ENCODE measurements at regions not wholly inside any gene's neighbourhood (a gene's known extent, or its start where the extent isn't known, plus 50 kb on each side); places are given as distances from the start of the nearest gene placed in this dataset.

DNA sequence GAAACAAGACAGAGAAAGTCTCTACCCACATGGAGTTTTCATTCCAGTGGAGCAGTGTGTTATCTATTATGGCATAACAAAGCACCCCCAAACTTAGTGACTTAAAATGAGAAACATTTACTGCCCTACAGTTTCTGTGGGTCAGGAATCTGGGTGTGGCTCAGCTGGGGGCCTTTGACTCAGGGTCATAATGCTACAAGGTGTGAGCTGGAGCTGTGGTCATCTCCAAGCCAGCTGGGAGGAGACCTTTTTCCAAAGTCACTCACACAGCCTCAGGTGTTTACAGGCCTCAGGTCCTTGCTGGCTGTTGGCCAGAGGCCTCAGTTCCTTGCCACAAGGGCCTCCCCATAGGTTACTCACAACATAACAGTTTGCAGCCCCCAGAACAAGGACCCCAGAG lies 169.2 kb downstream of the ETAA1 start:
- H3K4me1 Mint-ChIP-seq, result no peaks in the 10 kb centered on the region
- H3K27me3 Mint-ChIP-seq (ENCODE audit: low read depth), result no peaks in the 10 kb centered on the region
- H3K4me3 Mint-ChIP-seq, result no peak overlapping the region
- POLR2A ChIA-PET, result no interaction called here
- DNase-seq (ENCODE audit: low spot score), result no peak
- TF ChIP-seq PRDM15 (CRISPR knock-in tag; IDR thresholded peaks at IDR 0.05), result no peak
- no peak for TF ChIP-seq ZNF121 (CRISPR knock-in tag; IDR thresholded peaks at IDR 0.05)
- TF ChIP-seq OVOL2 (CRISPR knock-in tag; IDR thresholded peaks at IDR 0.05; ENCODE audit: borderline replicate concordance), result no peak
- TF ChIP-seq, protein P1, sequence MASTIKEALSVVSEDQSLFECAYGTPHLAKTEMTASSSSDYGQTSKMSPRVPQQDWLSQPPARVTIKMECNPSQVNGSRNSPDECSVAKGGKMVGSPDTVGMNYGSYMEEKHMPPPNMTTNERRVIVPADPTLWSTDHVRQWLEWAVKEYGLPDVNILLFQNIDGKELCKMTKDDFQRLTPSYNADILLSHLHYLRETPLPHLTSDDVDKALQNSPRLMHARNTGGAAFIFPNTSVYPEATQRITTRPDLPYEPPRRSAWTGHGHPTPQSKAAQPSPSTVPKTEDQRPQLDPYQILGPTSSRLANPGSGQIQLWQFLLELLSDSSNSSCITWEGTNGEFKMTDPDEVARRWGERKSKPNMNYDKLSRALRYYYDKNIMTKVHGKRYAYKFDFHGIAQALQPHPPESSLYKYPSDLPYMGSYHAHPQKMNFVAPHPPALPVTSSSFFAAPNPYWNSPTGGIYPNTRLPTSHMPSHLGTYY (CRISPR knock-in tag; IDR thresholded peaks at IDR 0.05), result no peak
- TF ChIP-seq CTCF (IDR thresholded peaks at IDR 0.05), result no peak
- no peak for TF ChIP-seq ZNF671 (CRISPR knock-in tag; IDR thresholded peaks at IDR 0.05)
- no peak for TF ChIP-seq ZNF138 (CRISPR knock-in tag; conservative IDR thresholded peaks at IDR 0.05)
- TF ChIP-seq, protein P2, sequence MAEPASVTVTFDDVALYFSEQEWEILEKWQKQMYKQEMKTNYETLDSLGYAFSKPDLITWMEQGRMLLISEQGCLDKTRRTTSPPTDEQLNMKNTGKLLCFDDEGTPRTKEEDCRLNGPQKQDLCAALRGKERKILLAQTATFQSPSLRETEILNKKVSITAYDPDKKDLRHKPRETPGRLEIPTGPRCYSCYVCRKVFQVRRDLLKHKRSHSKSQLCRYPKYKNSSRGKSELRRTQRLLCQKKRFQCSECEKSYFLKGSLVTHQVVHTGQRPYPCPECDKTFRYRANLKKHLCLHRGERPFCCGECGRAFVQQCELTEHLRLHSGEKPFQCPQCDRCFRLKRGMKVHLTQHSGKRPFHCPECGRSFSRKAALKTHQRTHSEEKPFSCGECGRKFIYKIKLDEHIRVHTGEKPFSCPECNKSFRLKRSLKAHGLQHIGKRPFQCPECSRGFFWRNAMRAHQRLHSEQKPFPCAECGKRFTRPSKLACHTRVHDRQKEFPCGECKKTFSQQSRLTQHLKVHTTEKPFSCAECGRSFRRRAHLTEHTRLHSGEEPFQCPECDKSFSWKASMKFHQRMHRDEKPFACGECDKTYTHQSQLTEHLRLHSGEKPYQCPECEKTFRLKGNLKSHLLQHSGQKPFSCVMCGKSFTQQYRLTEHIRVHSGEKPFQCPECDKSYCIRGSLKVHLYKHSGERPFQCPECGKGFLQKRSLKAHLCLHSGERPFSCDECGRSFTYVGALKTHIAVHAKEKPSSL (CRISPR knock-in tag; conservative IDR thresholded peaks at IDR 0.05), result no peak
- TF ChIP-seq, protein P3, sequence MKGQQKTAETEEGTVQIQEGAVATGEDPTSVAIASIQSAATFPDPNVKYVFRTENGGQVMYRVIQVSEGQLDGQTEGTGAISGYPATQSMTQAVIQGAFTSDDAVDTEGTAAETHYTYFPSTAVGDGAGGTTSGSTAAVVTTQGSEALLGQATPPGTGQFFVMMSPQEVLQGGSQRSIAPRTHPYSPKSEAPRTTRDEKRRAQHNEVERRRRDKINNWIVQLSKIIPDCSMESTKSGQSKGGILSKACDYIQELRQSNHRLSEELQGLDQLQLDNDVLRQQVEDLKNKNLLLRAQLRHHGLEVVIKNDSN (CRISPR knock-in tag; IDR thresholded peaks at IDR 0.05), result no peak
- TF ChIP-seq JAZF1 (CRISPR knock-in tag; IDR thresholded peaks at IDR 0.05), result no peak
- TF ChIP-seq ATF1 (CRISPR knock-in tag; IDR thresholded peaks at IDR 0.05), result no peak
- TF ChIP-seq ZNF512 (CRISPR knock-in tag; IDR thresholded peaks at IDR 0.05; ENCODE audit: borderline replicate concordance), result no peak
- no peak for TF ChIP-seq CDX4 (CRISPR knock-in tag; IDR thresholded peaks at IDR 0.05; ENCODE audit: borderline replicate concordance)
- no peak for TF ChIP-seq ELF4 (CRISPR knock-in tag; IDR thresholded peaks at IDR 0.05; ENCODE audit: low read depth)
- H3K27ac Mint-ChIP-seq, result no peak overlapping the region
- H3K36me3 Mint-ChIP-seq, result no peaks in the 10 kb centered on the region
- CTCF ChIA-PET, result no interaction called here
- no peaks in the 10 kb centered on the region for H3K9me3 Mint-ChIP-seq
- ATAC-seq, result no peak
